ENCODE measurements at regions not wholly inside any gene's neighbourhood (a gene's known extent, or its start where the extent isn't known, plus 50 kb on each side); places are given as distances from the start of the nearest gene placed in this dataset.

GRCh38 chr7:83306502-83306901 is 143.8 kb upstream of the PCLO start:
- H3K27ac ChIP-seq: no peak overlapping the region
- no peak for TF ChIP-seq CTCF (conservative IDR thresholded peaks at IDR 0.05; ENCODE audit: low read depth)
- DNase-seq (ENCODE audit: low spot score): no peak
- ChIA-PET CTCF (no interaction called here), POLR2A (ENCODE audit: low non-redundant PET) (no interaction called here)

- TF ChIP-seq CTCF (conservative IDR thresholded peaks at IDR 0.05; ENCODE audit: low read depth): no peak
- ChIA-PET POLR2A (ENCODE audit: low non-redundant PET) (no interaction called here), CTCF (no interaction called here)
- no peak for DNase-seq (ENCODE audit: low spot score)
- H3K27ac ChIP-seq: no peak overlapping the region
These were observed 142.3 kb upstream of the PCLO start for GRCh38 chr7:83305027-83305426.

GRCh38 chr7:83301416-83301815 is 138.7 kb upstream of the PCLO start:
- TF ChIP-seq CTCF (conservative IDR thresholded peaks at IDR 0.05; ENCODE audit: low read depth): no peak
- H3K27ac ChIP-seq: no peak overlapping the region
- DNase-seq (ENCODE audit: low spot score): no peak
- CTCF ChIA-PET: interaction anchor here (1.2 kb wide), 1 partner anchor 560 kb away, joined by 9 read pairs; no protein-coding TSS in a partner anchor
- POLR2A ChIA-PET (ENCODE audit: low non-redundant PET): no interaction called here

DNA sequence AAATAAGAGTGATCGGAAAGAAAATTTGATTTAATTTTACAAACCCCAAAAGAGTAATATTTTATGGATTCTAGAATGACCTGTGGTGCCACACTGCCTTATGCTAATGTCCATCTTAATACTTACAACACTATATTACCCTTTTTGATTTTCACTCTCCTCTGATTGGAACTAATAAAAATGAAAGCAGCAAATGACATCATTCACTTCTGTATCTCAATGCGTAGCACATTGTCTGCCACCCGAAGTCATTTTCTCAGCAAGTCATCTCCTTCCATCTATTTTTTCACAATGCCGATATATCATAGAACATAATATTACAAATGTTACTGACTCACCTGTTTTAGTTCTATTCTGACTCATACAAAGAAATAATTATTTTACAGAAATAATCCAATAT is 127.5 kb upstream of the PCLO start:
- POLR2A ChIA-PET (ENCODE audit: low non-redundant PET): no interaction called here
- TF ChIP-seq CTCF (conservative IDR thresholded peaks at IDR 0.05; ENCODE audit: low read depth): no peak
- no peak for DNase-seq (ENCODE audit: low spot score)
- no peak overlapping the region for H3K27ac ChIP-seq
- CTCF ChIA-PET: no interaction called here

DNA sequence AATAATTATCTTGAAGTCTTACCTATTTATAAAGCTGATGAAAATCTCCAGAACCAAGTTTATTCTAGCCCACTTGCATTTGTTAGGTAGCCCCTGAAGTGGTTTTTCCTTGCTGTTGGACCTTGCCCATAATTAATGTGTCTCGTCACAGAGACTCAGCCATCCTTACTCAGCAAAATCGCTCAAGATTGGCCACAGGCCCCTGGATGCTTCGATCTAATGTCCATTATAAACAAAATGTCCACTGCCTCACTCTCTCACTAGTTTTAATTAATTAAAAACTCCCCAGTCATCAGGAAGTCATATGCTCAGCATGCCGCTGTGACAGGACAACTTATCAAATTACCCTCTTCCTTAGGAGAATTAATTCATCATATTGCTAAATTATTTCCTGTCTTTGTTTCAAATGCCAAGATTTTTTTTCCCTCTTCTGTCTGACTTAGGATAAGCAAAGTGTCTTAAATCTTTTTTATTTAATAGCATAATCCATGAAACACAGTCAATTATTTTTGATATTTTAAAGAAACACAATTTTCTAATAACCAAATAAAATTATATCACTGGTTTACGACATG is 126.8 kb upstream of the PCLO start:
- no peak for DNase-seq (ENCODE audit: low spot score)
- TF ChIP-seq CTCF (conservative IDR thresholded peaks at IDR 0.05; ENCODE audit: low read depth): no peak
- no peak overlapping the region for H3K27ac ChIP-seq
- ChIA-PET POLR2A (ENCODE audit: low non-redundant PET) (no interaction called here), CTCF (no interaction called here)

GRCh38 chr7:83280671-83281070 is 118.0 kb upstream of the PCLO start:
- H3K27ac ChIP-seq: no peak overlapping the region
- no peak for DNase-seq (ENCODE audit: low spot score)
- no peak for TF ChIP-seq CTCF (conservative IDR thresholded peaks at IDR 0.05; ENCODE audit: low read depth)
- CTCF ChIA-PET: no interaction called here
- POLR2A ChIA-PET (ENCODE audit: low non-redundant PET): no interaction called here

GRCh38 chr7:83276250-83276649 is 113.6 kb upstream of the PCLO start:
- no peak overlapping the region for H3K27ac ChIP-seq
- DNase-seq (ENCODE audit: low spot score): no peak
- TF ChIP-seq CTCF (conservative IDR thresholded peaks at IDR 0.05; ENCODE audit: low read depth): no peak
- ChIA-PET CTCF (interaction anchor here (0.5 kb wide), 1 partner anchor 9 kb away, joined by 3 read pairs; no protein-coding TSS in a partner anchor), POLR2A (ENCODE audit: low non-redundant PET) (no interaction called here)

All from RWPE1 (cell line).